Left renal cortex interstitium (tissue), 4 donors: ENCODE measurements at regions not wholly inside any gene's neighbourhood (a gene's known extent, or its start where the extent isn't known, plus 50 kb on each side); places are given as distances from the start of the nearest gene placed in this dataset.

Experiments used
- DNase-seq, 4 donors: peaks; one replicate each; pipeline ENCODE4 v3.0.0-alpha.2; 2013; ENCODE audit warnings: low read depth in 4 of 4, low spot score in 2 of 4, missing footprints in 1 of 4

- DNase-seq, result no peak
These were observed 271.4 kb downstream of the ZEB2 start for GRCh38 chr2:144248350-144249034.

DNA sequence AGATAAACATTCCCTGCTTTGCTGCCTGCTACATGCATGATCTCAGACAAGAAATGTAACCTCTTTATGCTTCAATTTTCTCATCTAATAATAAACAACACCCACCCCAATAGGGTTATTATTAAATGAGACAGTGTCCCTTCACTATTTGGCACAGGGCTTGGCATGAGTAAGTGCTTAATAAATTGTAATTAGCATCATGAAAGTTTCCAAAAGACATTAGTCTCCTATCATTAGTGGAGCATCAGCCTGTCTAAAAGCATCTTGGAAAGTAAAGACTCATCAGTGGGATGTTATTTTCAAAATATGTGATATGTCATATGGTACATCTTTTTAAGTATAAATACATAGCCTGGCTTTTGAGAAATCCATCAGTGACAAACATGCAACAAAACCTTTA lies 275.0 kb downstream of the ZEB2 start:
- no peak for DNase-seq

- no peak for DNase-seq
These were observed 277.6 kb downstream of the ZEB2 start for GRCh38 chr2:144242311-144242710.

- no peak for DNase-seq
These were observed 278.1 kb downstream of the ZEB2 start for GRCh38 chr2:144241801-144242200.

- no peak for DNase-seq
These were observed 279.1 kb downstream of the ZEB2 start for GRCh38 chr2:144240656-144241339.

DNA sequence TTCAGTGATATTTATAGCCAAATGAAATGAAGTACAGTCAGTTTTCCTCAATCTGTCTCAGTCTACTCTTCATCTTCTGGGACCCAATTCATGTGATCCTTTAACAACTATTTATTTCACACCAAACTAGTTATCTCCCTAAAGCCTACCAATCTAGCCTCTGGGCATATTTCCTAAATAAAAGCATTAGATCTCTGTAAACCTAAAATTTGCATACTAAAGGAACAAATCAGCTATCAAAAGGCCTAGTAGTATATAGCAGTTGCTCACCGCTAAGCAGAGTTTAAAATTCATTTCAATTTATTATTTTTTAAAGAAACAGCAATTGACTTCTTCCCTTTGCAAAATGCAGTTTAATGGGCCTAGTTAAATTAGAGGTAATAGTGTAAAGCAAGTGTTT lies 280.2 kb downstream of the ZEB2 start:
- no peak for DNase-seq

DNA sequence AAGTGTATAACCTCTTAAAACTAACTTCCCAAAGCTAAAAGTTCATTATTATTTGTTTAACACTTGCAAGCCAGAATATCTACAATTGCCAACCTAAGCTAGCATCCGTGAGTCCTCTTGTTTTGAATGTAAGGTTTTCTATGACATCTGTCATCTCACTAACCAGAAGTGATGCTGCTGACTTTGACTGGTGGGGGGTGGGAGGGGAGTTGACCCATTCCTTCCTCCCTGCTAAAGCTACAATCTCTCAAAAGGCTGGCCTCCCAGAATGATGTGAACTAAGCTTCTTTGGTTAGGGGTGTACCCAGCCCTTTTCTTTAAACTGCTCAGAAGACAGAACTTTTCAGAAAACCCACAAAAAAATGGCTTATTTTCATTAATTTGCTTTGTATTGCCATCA lies 280.6 kb downstream of the ZEB2 start:
- no peak for DNase-seq

DNA sequence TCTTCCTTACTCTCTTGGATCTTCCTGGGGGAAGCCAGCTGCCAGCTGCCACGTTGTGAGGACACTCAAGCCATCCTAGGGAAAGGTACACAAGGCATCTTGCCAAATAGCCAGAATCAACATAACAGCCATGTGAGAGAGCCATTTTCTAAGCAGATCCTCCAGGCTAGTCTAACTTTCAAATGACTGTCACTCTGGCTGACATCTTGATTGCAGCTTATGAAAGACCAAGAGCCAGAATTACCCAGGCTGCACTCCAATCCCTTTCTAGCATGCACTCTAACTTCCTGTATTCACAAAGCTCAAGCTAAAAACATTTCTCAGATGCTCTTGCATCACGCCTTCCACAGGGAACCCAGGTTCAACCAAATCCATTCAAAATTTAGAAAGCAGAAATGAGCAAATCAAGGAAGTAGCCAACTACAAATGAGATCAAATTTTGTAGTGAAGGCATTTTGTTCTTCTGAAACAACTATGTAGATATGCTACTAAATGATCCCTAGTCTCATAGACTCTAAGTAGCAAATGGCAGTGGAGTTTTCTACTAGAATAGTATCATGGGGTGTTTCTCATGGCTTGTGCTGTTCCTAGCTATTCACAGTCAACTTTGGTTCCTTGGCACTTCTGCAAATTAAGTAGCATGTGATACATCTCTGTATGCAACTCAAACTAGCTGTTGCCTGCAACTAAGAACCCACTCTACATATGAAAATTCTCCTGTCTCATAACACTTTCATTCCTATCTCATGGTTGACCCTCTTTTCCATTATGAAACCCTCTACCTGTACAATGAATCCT lies 281.9 kb downstream of the ZEB2 start:
- no peak for DNase-seq

DNA sequence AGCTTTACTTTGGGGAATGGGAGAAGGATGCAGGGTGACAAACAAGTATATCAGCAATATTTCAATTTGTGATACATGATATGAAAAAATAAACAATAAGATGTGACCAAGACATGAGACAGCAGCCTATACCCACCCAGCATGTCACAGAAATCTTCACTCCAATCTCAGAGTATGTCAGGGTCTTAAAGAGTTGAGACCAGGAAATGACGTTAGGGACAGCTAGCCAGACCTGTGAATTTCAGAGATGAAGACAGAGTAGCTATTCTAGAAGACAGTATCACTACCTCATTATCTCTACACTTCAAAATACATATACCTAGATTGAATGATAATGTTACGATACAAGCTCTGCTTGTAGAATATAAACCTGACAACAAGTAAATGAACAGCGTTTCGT lies 282.8 kb downstream of the ZEB2 start:
- no peak for DNase-seq

- no peak for DNase-seq
These were observed 284.9 kb downstream of the ZEB2 start for GRCh38 chr2:144235050-144235449.

- DNase-seq, result no peak
These were observed 285.4 kb downstream of the ZEB2 start for GRCh38 chr2:144234542-144234871.

- no peak for DNase-seq
These were observed 286.0 kb downstream of the ZEB2 start for GRCh38 chr2:144233733-144234541.

DNA sequence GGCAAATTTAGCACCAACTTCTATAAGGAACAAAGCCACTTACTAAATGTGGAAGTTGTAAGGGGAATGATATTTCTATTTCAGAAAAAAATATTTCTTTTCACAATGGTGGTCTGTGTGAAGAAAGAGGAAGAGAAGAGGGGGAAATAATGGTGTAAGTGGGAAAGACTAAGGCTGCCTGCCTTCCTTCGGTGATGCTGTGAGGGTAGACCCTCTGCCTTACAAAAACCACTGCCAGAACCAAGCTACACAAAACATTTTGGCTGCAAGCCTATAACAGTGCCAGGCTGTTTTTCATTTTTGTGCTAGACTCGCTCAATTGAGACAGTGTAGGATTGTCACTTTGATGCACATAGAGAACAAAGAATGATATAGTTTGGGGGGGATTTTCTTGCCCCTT lies 286.6 kb downstream of the ZEB2 start:
- DNase-seq, result no peak

- no peak for DNase-seq
These were observed 289.4 kb downstream of the ZEB2 start for GRCh38 chr2:144230448-144231085.

DNA sequence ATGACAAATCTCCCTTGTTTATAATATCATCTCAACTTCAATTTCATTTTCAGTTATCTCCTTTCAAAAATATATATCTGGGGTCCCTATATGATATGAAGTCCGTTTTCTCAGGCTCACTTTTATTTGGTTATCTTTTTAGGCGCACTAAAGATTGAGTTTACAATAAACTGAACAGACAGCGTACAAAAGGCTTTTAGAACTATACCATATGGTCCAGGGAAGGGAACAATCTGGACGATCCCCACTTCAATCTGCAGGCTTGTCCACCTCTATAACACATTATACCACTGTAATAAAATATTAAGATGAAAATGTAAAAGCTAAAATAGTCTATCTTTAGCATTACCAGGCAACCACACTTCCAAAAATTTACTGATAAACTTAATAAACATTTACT lies 289.9 kb downstream of the ZEB2 start:
- DNase-seq, result no peak

DNA sequence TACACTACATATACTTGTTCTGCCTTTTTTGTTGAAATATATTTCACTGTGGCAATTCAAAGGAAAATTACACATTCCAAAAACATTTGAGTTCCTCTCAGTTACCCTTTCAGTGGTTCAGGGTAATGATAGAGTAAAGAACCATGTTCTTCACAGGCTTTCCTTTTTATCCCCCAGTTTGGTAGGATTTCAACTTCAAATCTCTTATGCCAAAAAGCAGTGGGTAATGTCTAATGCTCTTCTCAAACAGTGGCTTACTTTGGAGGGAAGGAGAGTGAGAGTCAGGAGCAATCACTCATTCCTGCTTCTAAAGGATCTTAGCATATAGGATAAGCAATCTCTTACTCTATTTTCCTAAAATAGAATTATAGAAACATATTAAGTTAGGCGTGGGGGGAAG lies 290.6 kb downstream of the ZEB2 start:
- DNase-seq, result no peak

- no peak for DNase-seq
These were observed 292.4 kb downstream of the ZEB2 start for GRCh38 chr2:144227427-144228105.

DNA sequence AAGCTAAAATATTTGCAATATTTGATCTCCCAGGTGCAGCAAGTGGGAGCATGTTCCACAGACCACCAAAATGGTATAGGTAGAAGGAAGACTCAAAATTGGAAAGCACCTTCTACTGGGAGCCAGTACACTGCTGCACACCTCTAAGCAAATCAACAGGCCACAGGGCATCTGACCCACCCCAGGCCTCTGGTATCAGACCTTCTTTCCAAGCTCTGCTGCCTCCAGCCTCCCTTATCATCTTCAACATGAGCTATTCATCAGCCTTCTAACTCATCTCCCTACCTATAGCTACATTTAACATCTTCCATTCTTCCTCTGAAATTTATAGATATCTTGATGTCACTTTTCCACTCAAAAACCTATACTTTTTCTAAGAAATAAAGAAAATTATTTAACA lies 294.8 kb downstream of the ZEB2 start:
- no peak for DNase-seq

GRCh38 chr2:144224472-144224871 lies 295.4 kb downstream of the ZEB2 start:
- no peak for DNase-seq

DNA sequence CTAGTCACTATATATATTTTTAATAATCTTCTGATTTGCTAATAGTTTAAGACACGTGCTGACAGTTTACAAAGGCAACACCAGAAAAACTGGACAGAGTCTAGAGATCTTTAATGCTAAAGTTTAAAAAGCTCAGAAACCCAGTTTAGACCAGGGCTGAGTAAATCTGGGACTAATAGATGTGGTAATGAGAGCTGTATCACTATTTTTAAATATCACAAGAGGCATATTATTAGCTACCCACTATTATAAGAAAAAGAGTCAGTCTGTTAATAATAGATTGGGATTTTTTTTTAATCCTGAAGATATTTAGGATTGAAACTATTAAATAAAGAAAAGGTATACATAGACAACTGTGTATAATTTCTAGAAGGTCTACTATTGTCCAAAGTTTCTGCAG lies 299.9 kb downstream of the ZEB2 start:
- DNase-seq, result no peak
